ENCODE measurements at regions not wholly inside any gene's neighbourhood (a gene's known extent, or its start where the extent isn't known, plus 50 kb on each side); places are given as distances from the start of the nearest gene placed in this dataset.

GRCh38 chr16:55169780-55170179 is 154.2 kb upstream of the IRX6 start:
- TF ChIP-seq RAD21 (IDR thresholded peaks at IDR 0.05; ENCODE audit: low read length) (no peak), NFE2L2 (IDR thresholded peaks at IDR 0.05; ENCODE audit: low read depth, low read length) (no peak), USF2 (IDR thresholded peaks at IDR 0.05; ENCODE audit: low read depth, low read length) (no peak), CTCF (conservative IDR thresholded peaks at IDR 0.05; ENCODE audit: low read depth, low read length) (no peak), POLR2A (IDR thresholded peaks at IDR 0.05; ENCODE audit: low read depth, low read length) (no peak)

Measured in IMR-90 (cell line).